Ishikawa (cell line): ENCODE measurements at regions not wholly inside any gene's neighbourhood (a gene's known extent, or its start where the extent isn't known, plus 50 kb on each side); places are given as distances from the start of the nearest gene placed in this dataset.

ENCODE experiments used
- CEBPB ChIP-seq: IDR thresholded peaks from 2 replicates; pipeline ENCODE4 v1.6.1; 2012
- CREB1 ChIP-seq: IDR thresholded peaks from 2 replicates; pipeline ENCODE4 v1.6.1; 2012; ENCODE audit warnings: low read depth
- EGR1 ChIP-seq: IDR thresholded peaks from 2 replicates; pipeline ENCODE4 v1.6.1; 2012
- EP300 ChIP-seq: IDR thresholded peaks from 2 replicates; pipeline ENCODE4 v1.6.1; 2012; ENCODE audit warnings: borderline replicate concordance
- FOXM1 ChIP-seq: IDR thresholded peaks from 2 replicates; pipeline ENCODE4 v1.6.1; 2012; ENCODE audit warnings: low read depth, borderline replicate concordance
- MAX ChIP-seq: IDR thresholded peaks from 2 replicates; pipeline ENCODE4 v1.6.1; 2012
- NFIC ChIP-seq: IDR thresholded peaks from 2 replicates; pipeline ENCODE4 v1.6.1; 2012
- RAD21 ChIP-seq: IDR thresholded peaks from 2 replicates; pipeline ENCODE4 v1.6.1; 2012; ENCODE audit warnings: low read depth
- REST ChIP-seq: IDR thresholded peaks from 2 replicates; pipeline ENCODE4 v1.6.1; 2012; ENCODE audit warnings: low read depth, mild to moderate bottlenecking
- TAF1 ChIP-seq: IDR thresholded peaks from 2 replicates; pipeline ENCODE4 v1.6.1; 2012; ENCODE audit warnings: low read depth, mild to moderate bottlenecking
- TCF12 ChIP-seq: IDR thresholded peaks from 2 replicates; pipeline ENCODE4 v1.6.1; 2012; ENCODE audit warnings: low read depth
- TEAD4 ChIP-seq: IDR thresholded peaks from 2 replicates; pipeline ENCODE4 v1.6.1; 2012
- USF1 ChIP-seq: IDR thresholded peaks from 2 replicates; pipeline ENCODE4 v1.6.1; 2012
- YY1 ChIP-seq: IDR thresholded peaks from 2 replicates; pipeline ENCODE4 v1.6.1; 2012; ENCODE audit warnings: low read depth
- ZBTB7A ChIP-seq: IDR thresholded peaks from 2 replicates; pipeline ENCODE4 v1.6.1; 2012; ENCODE audit warnings: low read depth

- TF ChIP-seq CREB1 (no peak), EP300 (no peak), REST (no peak)
Measured at GRCh38 chr13:88384542-88384941, 713.4 kb downstream of the SLITRK5 start.

GRCh38 chr13:88395804-88396203, 724.6 kb downstream of the SLITRK5 start:
- TF ChIP-seq EGR1 (no peak), FOXM1 (no peak), TAF1 (no peak), RAD21 (no peak), CEBPB (no peak), USF1 (no peak), EP300 (no peak), YY1 (no peak), MAX (no peak), NFIC (no peak), TEAD4 (no peak)

GRCh38 chr13:88411696-88412095, 740.5 kb downstream of the SLITRK5 start:
- TF ChIP-seq MAX (no peak), REST (no peak), RAD21 (no peak), EGR1 (no peak), FOXM1 (no peak), TEAD4 (no peak), CEBPB (no peak), EP300 (no peak)

GRCh38 chr13:88417801-88418200, 746.6 kb downstream of the SLITRK5 start:
- no peak for TF ChIP-seq CEBPB
- no peak for TF ChIP-seq ZBTB7A
- no peak for TF ChIP-seq TCF12
- TF ChIP-seq RAD21, result no peak
- TF ChIP-seq NFIC, result no peak
- no peak for TF ChIP-seq TEAD4
- no peak for TF ChIP-seq MAX
- no peak for TF ChIP-seq EP300
- no peak for TF ChIP-seq FOXM1
- TF ChIP-seq TAF1, result no peak
- TF ChIP-seq REST, result no peak
- no peak for TF ChIP-seq CREB1
- TF ChIP-seq YY1, result no peak
- TF ChIP-seq USF1, result no peak
- TF ChIP-seq EGR1, result no peak

- TF ChIP-seq CREB1 (no peak), EP300 (no peak), TAF1 (no peak), FOXM1 (no peak), EGR1 (no peak), YY1 (no peak)
Measured at GRCh38 chr13:88424463-88424862, 753.3 kb downstream of the SLITRK5 start.
